Umbilical cord (tissue), 1 donor: ENCODE measurements at regions not wholly inside any gene's neighbourhood (a gene's known extent, or its start where the extent isn't known, plus 50 kb on each side); places are given as distances from the start of the nearest gene placed in this dataset.

Source experiments
- DNase-seq: peaks from one replicate; pipeline ENCODE4 v3.0.0-alpha.2; 2015; ENCODE audit warnings: low spot score

- DNase-seq = no peak
Measured at GRCh38 chr6:50635429-50635828, 77.9 kb upstream of the TFAP2D start.

- DNase-seq = no peak
Measured at GRCh38 chr6:50637267-50637666, 76.1 kb upstream of the TFAP2D start.

DNA sequence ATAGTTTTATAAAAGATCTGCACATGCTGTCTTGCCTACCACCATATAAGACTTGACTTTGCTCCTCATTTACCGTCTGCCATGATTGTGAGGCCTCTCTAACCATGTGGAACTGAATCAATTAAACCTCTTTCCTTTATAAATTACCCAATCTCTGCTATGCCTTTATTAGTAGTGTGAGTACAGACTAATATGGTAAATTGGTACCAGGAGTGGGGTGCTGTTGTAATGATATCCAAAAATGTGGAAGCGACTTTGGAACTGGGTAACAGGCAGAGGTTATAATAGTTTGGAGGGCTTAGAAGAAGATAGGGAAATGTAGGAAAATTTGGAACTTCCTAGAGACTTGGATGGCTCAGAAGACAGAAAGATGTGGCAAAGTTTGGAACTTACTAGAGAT is 64.2 kb upstream of the TFAP2D start:
- DNase-seq = no peak

- DNase-seq = no peak
Measured at GRCh38 chr6:50653253-50653652, 60.1 kb upstream of the TFAP2D start.

DNA sequence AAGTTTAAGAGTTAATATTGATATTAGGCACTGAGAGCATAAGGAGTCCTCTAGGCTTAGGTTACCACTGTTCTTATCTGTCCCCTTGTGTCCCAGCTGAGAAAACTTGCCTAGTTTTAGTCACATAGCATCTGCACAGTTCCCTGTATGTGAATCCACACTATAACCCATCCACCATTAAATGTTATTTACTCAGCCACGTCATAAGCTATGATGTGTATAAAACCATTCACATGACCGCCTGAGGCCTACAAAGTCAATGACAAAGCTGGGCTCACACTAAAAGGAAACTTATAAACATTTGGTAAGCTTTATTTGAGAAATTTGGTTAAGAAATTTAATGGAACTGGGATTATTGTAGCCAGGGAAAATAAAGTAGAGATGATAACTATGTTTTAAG is 59.2 kb upstream of the TFAP2D start:
- DNase-seq = no peak

DNA sequence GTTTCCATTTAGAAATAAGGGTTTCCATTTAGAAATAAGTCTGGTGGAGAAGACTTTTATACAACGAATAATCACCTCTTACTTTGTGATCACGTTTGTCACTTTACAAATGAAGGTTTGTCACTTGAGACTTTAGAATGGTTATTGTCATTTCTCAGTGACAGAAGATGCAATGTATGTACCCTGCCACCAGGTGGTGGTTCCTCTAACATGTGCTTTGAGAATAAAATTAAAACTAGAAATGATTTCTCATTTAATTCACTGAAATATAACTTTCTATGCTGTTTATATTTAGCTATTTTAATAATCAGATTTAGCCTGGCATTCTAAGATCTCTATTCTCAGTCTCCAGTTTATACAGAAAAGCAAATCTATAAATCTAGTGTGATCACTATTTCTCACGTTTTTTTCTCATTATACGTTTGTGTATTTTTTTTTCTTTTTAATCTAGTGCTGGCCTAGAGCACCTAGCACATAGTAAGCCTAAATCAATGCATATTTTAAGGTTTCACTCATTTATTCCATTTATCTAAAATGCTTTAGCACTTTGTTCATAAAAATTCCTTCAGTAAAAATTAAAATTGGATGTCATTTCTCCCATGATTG is 57.4 kb upstream of the TFAP2D start:
- DNase-seq = no peak

GRCh38 chr6:50657513-50657912 is 55.8 kb upstream of the TFAP2D start:
- DNase-seq = no peak

DNA sequence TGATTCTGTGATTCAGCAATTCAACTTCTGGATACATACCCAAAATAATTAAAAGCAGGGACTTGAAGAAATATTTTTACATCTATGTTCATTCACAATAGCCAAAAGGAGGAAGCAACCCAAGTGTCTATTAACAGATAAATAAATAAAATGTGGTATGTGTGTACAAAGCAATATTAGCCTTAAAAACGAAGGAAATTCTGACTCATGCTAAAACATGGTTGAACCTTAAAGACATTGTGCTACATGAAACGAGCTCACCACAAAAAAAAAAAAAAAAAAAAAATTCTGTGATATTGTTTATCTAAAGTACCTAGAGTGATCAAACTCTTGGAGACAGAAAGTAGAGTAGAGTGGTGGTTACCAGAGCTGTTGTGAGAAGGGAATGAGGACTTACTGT is 54.8 kb upstream of the TFAP2D start:
- DNase-seq = no peak

GRCh38 chr6:50661636-50662035 is 51.7 kb upstream of the TFAP2D start:
- no peak for DNase-seq
